Suppressor macrophage treated with lipopolysaccharide for 1 hour (primary cell): ENCODE measurements at regions not wholly inside any gene's neighbourhood (a gene's known extent, or its start where the extent isn't known, plus 50 kb on each side); places are given as distances from the start of the nearest gene placed in this dataset.
"Not testable (repeated sequence)": the region's sequence is repeated elsewhere in the genome, so short reads cannot be mapped to it uniquely, and the experiment has no call there.

Experiments
- DNase-seq, 3 donors: peaks; one replicate each; pipeline ENCODE4 v3.0.0-alpha.2; 2020 to 2022

GRCh38 chr13:18236528-18236815 lies 945.2 kb downstream of the TUBA3C start:
- no peak for DNase-seq

GRCh38 chr13:18235756-18236527 lies 945.7 kb downstream of the TUBA3C start:
- DNase-seq = no peak

DNA sequence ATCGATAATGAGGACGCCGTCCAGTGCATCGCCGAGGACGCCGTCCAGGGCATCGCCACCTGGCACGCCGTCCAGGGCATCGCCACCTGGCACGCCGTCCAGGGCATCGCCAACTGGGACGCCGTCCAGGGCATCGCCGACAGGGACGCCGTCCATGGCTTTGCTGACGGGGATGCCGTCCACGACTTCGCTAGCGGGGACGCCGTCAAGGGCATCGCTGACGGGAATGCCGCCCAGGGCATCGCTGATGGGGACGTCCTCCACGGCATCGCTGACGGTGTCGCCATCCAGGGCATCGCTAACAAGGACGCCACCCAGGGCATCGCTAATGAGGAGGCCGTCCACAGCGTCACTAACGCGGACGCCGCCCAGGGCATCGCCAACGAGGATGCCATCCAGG lies 946.5 kb downstream of the TUBA3C start:
- no peak for DNase-seq

DNA sequence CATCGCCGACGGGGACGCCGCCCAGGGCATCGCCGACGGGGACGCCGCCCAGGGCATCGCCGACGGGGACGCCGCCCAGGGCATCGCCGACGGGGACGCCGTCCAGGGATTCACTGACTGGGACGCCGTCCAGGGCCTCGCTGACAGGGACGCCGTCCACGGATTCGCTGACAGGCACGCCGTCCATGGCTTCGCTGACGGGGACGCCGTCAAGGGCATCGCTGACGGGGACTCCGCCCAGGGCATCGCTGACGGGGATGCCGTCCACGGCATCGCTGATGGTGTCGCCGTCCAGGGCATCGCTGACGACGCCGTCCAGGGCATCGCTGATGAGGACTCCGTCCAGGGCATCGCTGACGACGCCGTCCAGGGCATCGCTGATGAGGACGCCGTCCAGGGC lies 947.2 kb downstream of the TUBA3C start:
- not testable (repeated sequence) for DNase-seq

- no peak for DNase-seq
These were observed 947.8 kb downstream of the TUBA3C start for GRCh38 chr13:18233783-18234299.

DNA sequence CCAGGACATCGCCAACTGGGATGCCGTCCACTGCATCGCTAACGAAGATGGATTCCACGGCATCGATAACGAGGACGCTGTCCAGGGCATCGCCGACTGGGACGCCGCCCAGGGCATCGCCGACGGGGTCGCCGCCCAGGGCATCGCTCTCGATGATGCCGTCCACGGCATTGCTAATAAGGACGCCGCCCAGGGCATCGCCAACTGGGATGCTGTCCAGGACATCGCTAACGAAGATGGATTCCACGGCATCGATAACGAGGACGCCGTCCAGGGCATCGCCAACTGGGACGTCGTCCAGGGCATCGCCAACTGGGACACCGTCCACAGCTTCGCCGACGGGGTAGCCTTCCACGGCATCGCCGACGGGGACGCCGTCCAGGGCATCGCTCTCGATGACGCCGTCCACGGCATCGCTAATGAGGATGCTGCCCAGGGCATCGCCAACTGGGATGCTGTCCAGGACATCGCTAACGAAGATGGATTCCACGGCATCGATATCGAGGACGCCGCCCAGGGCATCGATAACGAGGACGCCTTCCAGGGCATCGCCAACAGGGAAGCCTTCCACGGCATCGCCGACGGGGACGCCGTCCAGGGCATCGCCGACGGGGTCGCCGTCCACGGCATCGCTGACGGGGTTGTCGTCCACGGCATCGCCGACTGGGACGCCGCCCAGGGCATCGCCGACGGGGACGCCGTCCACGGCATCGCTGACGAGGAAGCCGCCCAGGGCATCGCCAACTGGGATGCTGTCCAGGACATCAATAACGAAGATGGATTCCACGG lies 948.4 kb downstream of the TUBA3C start:
- no peak for DNase-seq

DNA sequence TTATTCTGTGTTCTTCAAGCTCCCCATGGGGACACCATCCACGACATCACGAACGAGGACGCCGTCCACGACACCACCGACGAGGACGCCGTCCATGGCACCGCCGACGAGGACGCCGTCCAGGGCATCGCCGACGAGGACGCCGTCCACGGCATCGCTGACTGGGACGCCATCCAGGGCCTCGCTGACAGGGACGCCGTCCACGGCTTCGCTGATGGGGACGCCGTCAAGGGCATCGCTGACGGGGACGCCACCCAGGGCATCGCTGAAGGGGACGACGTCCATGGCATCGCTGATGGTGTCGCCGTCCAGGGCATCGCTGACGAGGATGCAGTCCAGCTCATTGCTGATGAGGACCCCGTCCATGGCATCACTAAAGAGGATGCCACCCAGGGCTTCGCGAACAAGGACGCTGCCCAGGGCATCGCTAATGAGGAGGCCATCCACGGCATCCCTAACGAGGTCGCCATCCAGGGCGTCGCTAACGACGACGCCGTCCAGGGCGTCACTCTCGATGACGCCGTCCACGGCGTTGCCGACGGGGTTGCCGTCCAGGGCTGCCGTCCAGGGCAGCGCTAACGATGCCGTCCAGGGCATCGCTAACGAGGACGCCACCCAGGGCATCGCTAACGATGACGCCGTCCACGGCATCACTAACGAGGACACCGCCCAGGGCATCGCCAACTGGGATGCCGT lies 949.2 kb downstream of the TUBA3C start:
- DNase-seq = no peak

- DNase-seq = not testable (repeated sequence)
These were observed 957.2 kb downstream of the TUBA3C start for GRCh38 chr13:18224411-18224810.

DNA sequence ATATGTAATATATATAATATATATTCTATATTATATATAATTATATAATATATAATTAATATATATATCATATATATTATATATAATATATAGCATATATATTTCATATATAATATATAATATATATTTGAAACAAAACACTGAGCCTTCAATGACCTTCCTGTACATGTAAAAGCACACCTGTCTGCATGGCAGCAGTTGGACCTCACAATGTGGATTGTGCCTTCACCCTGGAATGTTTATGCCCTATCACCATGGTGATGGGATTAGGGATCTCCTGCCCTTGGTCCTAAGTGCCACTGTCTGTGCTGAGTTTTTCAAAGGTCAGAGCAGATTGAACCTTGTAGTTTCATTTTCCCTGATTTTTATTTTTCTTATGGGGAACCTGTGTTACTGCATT lies 966.9 kb downstream of the TUBA3C start:
- not testable (repeated sequence) for DNase-seq

GRCh38 chr13:18213511-18213910 lies 968.1 kb downstream of the TUBA3C start:
- not testable (repeated sequence) for DNase-seq

DNA sequence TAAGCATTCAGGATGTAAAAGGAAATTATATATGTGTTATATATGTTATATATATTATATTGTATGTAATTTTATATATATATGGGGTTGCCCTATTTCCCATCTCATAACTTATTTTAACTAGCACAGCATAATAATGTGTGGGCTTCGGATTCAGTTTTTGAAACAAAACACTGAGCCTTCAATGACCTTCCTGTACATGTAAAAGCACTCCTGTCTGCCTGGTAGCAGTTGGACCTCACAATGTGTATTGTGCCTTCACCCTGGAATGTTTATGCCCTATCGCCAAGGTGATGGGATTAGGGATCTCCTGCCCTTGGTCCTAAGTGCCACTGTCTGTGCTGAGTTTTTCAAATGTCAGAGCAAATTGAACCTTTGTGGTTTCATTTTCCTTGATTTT lies 968.8 kb downstream of the TUBA3C start:
- DNase-seq = peak in 2 of 3 donors; percentile 4 to 21

DNA sequence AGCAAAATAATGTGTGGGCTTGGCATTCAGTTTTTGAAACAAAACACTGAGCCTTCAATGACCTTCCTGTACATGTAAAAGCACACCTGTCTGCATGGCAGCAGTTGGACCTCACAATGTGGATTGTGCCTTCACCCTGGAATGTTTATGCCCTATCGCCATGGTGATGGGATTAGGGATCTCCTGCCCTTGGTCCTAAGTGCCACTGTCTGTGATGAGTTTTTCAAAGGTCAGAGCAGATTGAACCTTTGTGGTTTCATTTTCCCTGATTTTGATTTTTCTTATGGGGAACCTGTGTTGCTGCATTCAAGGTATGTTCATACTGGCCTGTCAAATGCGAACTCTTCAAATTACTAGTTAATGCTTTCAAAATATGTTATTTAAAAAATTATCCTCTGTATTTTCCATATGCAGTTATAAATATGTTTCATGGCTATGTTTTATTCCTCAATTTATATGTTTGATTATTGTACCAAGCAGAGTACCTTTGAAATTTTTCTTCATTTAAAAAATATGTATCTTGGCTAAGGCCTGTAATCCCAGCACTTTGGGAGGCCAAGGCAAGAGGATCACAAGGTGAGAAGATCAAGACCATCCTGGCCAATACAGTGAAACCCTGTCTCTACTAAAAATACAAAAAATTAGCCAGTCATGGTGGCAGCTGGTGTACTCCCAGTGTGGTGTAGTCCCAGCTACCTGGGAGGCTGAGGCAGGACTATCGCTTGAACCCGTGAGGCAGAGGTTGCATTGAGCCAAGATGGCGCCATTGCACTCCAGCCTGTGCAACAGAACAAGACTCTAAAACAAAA lies 969.7 kb downstream of the TUBA3C start:
- peak in 2 of 3 donors; percentile 7 to 68 for DNase-seq

DNA sequence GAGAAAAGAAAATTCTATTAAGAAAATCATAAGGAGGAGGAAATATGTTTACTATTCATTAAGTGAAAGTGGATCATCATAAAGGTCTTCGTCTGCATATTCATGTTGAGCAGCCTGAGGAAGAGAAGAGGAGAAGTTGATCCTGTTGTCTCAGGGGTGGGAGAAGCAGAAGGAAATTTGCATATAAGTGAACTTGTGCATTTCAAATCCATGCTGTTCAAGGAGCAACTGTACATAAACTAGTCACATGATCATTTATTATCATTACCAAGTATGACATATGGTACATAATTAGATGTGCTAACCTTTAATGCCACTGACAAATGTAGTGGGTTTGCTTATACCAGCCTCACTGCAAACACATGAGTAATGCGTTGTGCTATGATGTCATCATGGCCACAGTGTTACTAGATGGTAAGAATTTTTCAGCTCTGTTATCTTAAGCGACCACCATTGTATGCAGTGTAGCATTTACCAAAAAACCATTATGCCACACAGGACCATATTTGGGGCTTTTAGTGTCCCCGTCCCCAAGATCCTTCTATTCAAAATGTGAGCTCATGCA lies 976.9 kb downstream of the TUBA3C start:
- DNase-seq = not testable (repeated sequence)

DNA sequence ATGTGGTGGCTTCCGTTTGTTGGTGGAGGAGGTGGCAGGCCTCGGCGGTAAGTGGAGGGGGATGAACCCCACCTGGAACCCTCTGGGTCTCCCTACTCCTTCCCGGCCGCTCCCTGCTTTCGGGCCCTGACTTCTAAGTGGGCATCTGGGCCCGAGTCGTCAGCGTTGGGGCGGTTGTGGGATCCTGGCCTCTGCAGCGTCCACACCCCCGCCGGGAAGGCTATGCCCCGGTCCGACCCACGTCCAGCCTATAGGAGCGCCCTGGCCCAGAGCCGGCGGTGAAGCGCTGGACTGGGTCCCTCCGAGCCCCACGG lies 986.3 kb downstream of the TUBA3C start:
- not testable (repeated sequence) for DNase-seq

DNA sequence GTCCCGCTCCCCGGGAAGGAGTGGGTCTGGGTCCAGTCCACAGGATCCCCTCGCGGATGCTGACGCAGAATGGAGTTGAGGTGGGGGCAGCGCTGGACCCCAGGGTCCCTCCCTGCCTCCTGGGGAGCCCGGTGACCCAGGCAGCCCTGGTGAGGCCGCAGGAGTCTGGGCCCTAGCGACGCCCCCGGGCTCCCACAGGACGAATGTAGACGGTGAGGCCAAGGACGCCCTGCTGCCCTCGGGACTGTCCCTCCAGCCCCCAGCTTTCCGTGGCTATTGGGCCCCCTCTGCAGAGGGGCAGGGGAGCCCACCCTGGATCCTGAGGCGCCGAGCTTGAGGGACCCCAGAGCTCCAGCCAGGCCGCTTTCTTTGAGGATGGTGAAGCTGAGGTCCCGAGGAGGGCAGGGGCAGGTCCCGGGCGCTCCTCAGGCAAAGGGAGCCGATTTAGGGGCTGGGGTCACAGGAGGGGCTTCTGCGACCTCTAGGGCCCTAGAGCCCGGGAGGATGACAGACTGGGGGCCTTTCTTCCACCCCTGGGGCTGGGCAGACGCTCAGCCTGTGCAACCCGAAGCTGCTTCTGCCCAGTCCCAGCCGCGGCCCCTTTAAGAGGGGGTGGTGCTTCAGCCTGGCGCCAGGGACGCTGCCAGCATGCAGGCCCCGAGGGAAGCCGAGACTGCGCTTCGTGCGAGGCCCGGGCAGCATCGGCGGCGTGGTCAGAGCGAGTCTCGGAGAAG lies 986.8 kb downstream of the TUBA3C start:
- not testable (repeated sequence) for DNase-seq

GRCh38 chr13:18194104-18194503 lies 987.5 kb downstream of the TUBA3C start:
- not testable (repeated sequence) for DNase-seq
